Stimulated activated CD8-positive, alpha-beta memory T cell treated with anti-CD3 and anti-CD28 coated beads, Interleukin-7, amount 100 ng/mL, for 48 hours (primary cell): ENCODE measurements at regions not wholly inside any gene's neighbourhood (a gene's known extent, or its start where the extent isn't known, plus 50 kb on each side); places are given as distances from the start of the nearest gene placed in this dataset.
"Not testable (repeated sequence)": the region's sequence is repeated elsewhere in the genome, so short reads cannot be mapped to it uniquely, and the experiment has no call there.

ENCODE experiments used
- DNase-seq, 2 donors: peaks; one replicate each; pipeline ENCODE4 v3.0.0-alpha.2; 2020; ENCODE audit warnings: low read depth in 1 of 2; ENCODE audit errors: extremely low read depth in 1 of 2

DNA sequence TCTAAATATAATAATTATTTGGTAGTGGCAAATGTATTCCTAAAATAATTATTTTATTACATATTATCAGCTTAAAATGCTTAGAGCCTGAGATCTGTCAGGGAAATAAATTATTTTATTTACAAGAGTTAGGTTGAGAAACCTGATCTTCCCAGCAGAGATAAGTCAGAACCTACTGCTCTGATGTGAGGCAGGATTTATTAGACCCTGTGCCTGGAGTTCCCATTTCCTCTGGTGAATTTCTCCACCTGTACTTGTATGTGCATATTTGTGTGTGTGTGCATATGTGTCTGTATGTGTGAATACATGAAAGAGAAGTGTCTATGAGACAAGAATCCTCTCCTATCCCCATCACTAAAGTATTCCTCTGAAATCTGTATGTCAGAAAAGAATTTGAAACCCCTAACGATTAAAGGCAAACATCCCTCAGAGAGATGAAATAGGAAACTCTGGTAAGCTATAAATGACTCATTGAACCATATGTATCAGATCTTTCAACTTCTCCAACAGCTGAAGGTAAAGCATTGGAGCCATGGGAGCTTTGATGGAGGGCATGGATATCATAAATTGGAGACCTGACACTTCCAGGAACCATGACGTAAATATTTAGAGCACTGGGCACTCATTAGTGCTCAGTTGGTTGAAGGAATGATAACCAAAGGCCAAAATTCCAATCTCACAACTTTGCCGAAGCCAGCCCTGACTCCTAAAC lies 190.9 kb downstream of the XPNPEP1 start:
- DNase-seq, result no peak

DNA sequence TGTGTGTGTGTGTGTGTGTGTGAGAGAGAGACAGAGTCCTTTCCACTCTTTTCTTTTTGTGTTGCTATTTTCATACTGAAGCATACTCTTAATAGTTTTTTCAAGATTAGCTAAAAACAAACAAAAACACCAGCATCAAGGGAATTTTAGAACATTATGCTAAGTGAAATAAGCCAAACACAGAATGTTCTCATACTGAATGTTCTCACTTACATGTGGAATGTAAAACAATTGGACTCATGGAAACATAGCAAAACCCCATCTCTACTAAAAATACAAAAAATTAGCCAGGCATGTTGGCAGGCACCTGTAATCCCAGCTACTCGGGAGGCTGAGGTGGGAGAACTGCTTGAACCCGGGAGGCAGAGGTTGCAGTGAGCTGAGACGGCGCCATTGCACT lies 193.4 kb downstream of the XPNPEP1 start:
- not testable (repeated sequence) for DNase-seq

DNA sequence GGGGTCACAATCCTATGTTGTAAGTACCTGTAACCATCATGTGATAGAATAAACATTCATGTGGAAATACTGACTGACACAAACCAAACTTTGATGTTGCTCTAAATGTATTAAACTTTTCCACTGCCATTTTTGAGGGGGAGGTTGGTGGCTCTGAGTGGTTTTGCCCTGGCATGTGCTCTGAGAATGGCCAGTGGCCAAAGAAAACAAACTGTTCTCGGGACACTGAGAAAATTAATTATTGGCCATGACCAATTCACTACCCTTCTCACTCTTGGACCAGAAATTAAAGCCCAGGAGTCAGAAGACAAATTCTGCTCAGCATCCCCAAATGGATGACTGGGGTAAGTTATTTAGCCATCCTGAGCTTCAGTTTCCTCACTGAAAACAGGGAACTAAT lies 195.9 kb downstream of the XPNPEP1 start:
- no peak for DNase-seq

DNA sequence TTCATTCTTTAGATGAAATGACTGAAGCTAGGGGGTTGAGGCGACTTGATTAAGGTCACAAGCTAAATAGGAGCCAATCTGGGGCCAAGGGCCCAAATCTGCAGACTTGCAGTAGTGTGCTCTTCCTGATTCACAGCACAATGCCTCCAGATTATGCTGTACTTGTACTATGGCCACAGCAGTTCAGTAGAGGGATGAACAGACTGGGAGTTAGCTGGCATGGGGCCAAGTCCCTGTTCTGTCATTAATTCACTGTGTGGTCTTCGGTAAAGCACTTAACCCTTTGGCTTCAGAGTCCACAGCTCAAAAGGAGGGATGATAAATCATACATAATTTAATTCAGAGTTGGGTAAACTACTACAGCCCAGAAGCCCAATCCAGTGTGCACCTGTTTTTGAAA lies 196.8 kb downstream of the XPNPEP1 start:
- no peak for DNase-seq

DNA sequence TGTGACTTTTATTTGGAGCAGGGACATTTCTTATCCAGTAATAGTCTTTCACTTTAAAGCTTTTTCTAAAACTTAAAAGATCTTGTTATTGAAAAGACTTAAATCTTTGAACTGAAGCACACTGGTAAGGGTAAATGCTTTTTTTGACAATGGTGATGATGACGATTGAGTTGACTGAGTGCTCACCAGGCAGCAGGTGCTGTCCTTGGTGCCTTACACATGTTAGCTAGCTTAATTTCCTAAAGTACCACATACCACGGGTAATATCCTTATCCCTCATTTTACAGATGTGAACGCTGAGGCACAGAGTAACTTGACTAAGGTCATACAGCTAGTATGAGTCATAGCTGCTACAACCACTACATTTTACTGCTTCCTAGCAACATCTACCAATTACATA lies 200.0 kb downstream of the XPNPEP1 start:
- DNase-seq, result no peak

DNA sequence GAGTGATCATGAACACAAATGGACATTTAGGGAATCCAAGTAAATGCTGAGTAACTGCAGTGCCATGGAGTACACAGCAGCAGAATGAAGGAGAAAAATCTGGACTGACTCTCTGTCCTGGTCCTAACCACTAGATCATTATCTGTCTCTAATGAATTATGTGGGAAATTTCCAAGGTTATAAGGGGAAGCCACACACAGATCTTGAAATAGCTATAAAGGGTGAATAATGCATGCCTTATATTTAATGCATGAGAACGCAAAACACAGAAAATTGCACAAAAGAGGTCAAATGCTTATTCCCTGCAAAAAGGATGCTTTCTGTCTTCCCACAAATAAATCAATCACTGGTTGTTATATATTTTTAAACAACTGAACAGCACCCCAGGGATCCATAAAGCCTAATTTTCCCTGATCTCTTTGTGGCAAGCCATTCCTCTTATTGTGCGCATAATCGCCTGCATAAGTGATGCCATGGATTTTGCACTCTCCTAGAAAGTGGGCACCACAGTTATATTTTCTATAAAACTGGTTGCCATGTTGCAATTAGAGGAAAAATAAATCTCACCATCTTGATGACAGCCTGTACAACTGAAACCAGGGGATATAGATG lies 201.8 kb downstream of the XPNPEP1 start:
- no peak for DNase-seq

DNA sequence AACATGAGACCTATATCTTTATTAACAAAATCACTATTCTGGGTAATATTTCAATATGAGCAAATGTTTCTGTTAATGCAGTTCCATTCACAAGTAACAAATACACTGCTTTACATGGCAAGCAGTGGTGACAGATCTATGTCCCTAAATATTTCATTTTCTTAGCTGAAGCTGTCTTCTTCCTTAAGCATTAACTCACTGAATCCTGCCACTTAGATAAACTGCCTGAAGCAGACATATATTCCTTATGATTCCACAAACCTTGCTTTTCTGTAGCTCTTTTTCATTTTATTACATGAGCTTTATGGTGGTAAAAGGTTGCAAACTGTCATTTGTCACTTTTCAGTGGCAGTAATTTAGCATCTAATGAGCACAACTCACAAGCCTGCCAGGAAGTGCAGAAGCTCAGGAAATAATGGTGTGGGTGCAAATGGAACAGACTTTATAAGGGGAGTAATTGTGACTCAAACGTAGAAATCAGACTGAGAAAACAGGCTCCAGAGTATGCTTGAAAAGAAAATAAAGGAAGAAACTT lies 217.2 kb downstream of the XPNPEP1 start:
- no peak for DNase-seq

DNA sequence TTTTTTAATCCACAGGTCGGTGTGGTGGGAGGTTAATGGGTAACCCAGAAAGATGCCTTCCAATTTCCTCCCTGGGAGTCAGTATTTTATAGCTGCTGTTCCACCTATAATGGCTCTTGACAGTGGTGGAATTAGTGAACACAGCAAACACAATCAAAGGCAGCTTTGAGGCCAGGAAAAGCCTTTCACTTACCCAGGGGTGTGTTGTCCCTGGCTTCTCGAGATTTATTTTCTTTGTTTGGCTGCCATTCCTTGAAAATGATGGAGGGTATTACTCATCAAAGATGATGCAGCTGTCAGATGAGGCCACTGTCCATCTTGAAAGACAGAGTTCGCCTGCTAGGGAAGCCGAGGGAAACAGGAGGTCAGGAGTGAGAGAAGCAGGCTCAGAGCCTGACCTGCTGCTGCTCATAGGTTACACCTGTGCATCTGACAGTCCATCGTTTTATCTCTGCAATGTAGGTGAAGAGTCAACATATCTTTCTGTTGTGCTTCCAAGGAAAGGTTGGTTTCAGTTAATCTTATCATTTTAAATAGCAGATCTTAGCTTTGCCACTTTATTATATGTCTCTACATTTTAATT lies 221.6 kb downstream of the XPNPEP1 start:
- no peak for DNase-seq

DNA sequence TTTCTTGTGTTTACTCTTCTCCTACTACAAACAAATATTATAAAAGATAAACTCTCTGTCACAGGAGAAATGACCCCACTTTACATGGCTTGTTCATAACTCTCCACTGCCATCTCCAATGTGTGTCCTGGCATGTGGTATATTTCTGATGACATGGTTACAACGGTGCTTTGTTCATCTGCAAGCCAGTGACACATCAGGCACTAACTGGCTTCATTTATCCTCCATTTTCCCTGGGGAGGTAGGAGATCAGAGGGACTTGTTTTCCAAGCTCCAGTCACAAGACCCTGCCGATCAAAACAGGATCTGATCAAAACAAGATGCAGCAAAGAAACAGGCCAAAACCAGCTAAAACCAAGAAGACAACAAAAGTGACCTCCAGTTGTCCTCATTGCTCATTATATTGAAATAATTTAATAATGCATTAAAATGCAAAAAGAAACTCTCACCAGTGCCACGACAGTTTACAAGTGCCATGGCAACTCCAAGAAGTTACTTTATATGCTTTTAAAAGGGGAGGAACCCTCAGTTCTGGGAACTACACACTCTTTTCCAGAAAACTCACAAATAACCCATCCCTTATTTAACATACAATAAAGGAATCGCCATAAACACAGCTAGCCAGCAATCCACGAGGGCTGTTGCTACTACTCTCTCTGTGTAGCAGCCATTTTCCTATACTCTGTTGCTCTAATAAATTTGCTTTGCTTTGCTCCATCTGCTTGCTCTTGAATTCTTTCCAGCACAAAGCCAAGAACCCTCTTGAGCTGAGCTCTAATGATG lies 224.2 kb downstream of the XPNPEP1 start:
- DNase-seq, result no peak

DNA sequence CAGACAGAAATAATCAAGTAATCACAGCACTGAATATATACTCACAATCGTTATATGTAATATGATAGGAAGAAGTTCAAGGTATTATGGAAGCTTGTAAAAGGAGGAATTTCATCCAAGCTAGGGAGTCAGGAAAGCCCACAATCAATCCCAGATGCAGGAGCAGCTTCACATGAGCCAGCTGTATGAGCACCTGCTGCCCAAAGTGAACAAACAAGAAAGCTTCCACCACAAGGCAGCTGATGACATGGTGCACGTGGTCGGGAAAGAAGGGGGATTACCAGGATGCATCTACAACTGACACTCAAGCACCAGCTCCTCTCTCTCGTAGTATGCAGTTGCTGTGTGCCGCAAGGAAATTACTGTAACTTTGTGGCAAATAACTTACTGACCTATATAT lies 225.2 kb downstream of the XPNPEP1 start:
- DNase-seq, result no peak

DNA sequence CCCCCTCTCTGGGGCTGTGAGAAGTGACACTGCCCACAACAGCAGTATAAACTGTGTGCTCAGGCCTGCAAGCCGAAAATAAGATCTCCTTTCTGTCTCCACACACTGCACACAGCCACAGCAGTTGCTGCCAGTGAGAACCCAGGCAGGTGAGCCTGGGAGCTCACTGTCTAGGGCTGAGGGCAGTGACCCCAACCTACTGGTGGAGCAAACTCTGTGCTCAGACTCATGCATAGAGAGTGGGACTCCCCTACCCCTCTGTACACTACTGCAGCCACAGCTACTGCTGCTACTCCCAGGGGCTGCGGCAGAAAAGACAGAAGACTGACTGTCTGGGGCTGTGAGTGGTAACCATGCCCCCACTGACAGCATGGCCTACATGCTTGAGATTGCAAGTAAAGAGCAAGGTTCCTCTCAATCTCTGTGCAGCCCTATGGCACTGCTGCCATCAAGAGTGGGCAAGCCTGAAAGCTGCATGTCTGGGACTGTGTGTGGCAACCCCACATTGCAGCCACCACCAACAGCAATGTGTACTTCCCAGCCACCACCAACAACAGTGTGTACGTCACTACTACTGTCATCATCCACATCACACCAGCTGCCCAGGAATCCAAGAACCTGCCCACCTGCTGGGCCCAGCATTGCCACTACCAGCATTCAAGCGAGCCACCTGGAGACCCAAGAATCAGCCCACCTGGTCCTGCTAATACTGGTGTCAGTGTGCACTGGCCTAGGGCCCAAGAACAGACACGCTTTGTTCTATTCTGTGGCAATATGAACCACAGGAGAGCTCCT lies 226.1 kb downstream of the XPNPEP1 start:
- DNase-seq, result no peak

DNA sequence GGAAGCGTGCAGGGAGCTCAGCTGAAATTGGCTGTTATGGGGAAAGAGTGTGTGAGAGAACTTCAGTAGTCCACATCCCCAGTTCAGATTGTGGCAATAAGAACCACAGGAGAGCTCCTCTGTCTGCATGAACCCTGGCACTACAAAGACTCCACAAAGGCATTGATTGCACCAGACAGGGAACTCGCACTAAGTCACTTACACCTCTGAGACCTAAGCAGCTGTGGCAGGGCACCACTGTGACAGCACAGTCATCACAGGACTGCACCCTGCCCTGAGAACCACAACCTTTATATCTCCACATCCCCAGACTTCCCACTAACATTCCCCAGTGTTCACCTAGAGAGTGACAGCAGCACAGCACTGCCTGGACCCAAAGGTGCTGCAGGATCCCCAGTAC lies 226.8 kb downstream of the XPNPEP1 start:
- DNase-seq, result no peak

DNA sequence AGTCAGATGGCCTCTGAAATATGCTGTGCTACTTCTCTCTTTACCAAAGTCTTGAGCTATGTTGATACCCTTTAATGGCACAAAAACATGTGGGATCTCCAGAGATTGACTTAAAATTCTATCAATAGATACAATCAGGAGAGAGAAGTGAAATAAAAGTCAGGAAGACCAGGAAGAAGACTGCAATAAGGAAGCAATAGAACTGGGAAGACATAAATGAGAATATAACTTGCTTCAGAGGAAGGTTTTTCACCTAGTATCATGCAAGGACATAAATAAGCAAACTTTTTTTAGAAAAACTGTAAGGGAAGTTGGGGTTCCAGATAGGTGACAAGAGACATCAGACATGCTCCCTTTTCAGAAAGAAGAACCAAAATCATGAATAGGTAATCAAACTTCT lies 227.3 kb downstream of the XPNPEP1 start:
- DNase-seq, result no peak

DNA sequence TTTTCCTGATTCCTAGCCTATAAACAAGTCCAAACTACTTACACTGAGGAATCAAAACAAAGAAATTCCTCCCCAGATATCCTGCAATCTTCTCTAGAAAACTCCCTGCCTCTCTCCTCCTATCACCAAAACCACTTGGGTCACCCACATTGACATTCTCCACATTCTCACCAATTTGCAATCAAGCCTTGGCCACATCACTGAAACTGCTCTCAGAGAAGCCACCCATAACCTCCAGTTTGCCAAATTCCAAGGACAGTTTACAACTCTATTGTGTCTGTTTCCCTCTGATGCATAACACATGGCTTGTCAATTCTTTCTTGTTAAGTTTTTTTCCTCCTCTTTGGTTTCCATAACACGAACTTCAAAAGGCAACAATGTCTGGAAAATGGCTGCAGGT lies 233.5 kb downstream of the XPNPEP1 start:
- no peak for DNase-seq

DNA sequence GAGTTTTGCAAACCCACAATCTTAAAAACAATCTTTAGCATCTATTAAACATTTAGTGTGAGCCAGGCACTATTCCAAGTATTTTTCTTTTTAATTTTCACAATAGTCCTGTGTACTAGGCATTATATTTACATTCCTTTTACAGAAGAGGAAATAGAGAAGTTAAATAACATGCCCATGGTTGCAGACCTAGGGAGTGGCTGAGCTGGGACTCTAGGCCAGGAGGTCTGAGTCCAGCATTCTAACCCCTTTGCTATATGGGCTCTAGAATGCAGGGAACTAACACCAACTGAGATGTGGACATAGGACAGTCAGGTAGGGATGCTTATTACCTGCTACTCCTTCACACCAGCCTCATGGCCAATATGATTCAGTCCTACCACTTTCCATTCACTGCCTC lies 243.8 kb downstream of the XPNPEP1 start:
- no peak for DNase-seq

DNA sequence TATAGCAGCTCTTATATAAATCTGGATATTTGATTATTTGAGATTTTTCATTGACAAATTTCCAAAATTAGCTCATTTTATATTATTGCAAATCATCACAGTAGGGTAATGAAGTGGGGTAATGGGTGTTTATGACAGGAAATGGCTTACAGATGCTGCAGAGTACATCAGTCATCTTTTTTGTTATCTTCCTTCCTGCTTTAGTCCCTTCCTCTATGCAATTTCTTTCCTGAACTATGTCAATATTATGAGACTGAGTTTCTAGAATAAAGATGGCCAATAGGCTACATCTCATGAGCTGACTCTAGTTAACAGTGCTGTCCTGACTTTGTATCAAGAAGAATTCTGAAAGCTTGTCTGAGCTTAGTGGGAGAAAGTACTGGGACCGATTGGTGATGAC lies 244.5 kb downstream of the XPNPEP1 start:
- no peak for DNase-seq

DNA sequence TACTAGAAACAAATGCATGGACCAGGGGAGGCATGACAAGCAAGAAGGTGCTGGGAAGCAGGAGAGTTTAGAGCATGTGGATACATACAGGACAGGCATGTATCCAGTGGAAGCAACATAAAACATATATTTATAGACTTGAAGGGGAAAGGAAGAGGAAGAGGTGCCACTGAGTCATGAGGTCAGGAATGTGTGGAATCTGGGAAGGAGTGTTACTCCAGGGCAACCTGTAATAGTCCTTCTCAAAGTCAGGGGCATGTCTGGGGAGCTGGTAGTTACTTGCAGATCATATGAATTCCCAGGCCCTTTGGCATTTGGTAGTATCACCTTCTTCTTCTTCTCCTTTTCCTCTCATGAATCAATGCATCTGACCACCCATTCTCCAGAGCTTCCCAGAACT lies 246.6 kb downstream of the XPNPEP1 start:
- no peak for DNase-seq

DNA sequence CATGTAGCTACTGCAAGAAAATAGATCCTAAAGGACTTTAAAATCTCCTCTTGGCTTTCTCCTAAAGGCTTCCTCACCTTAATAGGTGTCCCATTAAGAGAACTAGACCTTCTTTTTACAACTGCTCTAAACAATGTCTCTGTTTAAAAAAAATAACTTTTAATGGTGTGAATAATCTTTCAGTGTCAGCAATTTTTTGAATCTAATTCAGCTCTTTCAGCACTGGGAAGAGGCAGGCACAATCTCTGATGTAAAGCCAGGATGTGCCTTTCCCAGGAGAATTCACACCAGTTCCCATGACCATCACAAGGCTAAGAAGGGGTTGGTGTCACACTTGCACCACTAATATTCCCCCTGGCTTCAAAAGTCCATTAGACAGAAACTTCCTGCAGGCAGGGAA lies 254.6 kb downstream of the XPNPEP1 start:
- no peak for DNase-seq

DNA sequence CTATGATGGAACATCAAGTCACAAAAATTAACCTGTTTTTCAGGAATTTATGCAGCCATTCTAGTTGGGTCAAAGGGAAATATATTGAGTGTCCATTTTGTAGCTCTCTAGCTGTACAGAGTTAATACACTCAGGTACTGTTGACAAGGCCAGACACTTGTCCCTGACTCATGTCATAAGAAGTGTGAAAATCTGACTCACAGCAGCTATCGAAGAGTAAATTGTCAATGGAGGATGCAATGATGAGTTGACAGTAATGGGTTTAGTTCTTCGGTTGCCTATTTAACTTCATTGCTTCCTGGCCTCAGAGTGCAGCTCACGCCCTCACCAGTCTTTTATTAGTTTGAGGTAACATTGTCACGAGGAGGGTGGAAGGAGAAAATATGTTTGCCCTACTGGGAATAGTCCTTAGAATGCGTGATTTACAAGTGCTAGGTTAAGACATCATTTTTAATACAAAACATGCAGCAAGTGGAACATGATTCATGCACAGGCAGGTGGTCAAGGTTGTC lies 255.1 kb downstream of the XPNPEP1 start:
- DNase-seq, result no peak

DNA sequence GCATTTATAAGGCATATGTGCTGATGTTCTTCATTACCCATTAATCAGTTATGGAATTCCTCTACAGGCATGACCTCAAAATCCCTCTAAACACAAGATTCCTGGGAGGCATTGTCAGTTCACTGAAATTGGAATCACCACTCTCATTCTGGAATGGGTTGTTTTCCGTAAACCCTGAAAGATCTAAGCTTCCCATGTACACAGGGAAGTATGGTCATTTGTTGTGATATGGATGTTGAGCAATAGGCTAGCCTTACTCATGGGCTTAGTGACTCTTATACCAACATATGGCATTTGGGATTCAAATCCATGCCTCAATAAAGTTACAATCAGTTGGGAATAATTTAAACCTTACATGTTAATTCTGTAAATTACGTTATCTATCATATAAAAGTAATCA lies 258.0 kb downstream of the XPNPEP1 start:
- DNase-seq, result no peak

DNA sequence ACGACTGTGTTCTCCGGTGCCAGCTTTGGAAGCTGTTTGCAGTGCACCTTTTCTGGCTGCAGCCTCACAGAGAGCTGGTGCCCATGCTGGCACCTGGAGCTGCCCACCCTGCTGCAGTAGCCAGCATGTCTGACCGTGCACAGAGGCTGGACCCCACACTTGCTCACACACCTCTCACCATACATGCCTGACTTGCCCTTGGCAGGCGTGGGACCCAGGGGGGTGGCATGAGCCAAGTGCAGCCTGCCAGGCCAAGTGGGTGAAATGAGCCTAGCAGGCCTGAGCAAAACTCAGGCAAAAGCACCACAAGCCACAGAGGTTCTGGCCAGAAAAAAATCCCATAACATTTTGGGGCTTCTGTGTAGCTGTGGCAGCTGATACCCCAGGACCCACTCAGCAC lies 258.8 kb downstream of the XPNPEP1 start:
- no peak for DNase-seq
